ENCODE measurements at regions not wholly inside any gene's neighbourhood (a gene's known extent, or its start where the extent isn't known, plus 50 kb on each side); places are given as distances from the start of the nearest gene placed in this dataset.

- intact Hi-C loops (cut with DNase I) = no loop called here
- DNase-seq (ENCODE audit: low spot score) = no peak
These were observed 99.5 kb upstream of the FOXC1 start for GRCh38 chr6:1510239-1510638.

GRCh38 chr6:1513215-1513780 is 96.4 kb upstream of the FOXC1 start:
- intact Hi-C loops (cut with DNase I) = no loop called here
- DNase-seq (ENCODE audit: low spot score) = no peak

GRCh38 chr6:1514078-1514477 is 95.6 kb upstream of the FOXC1 start:
- intact Hi-C loops (cut with DNase I) = no loop called here

GRCh38 chr6:1515280-1515679 is 94.4 kb upstream of the FOXC1 start:
- DNase-seq (ENCODE audit: low spot score) = no peak
- intact Hi-C loops (cut with DNase I) = no loop called here

More at GRCh38 chr6:1514078-1514477, 95.6 kb upstream of the FOXC1 start:
- no peak for DNase-seq (ENCODE audit: low spot score)

GRCh38 chr6:1515781-1516180 is 93.9 kb upstream of the FOXC1 start:
- intact Hi-C loops (cut with DNase I) = no loop called here
- no peak for DNase-seq (ENCODE audit: low spot score)

- no peak for DNase-seq (ENCODE audit: low spot score)
- intact Hi-C loops (cut with DNase I) = no loop called here
These were observed 92.8 kb upstream of the FOXC1 start for GRCh38 chr6:1516742-1517520.

GRCh38 chr6:1518855-1519254 is 90.9 kb upstream of the FOXC1 start:
- no peak for DNase-seq (ENCODE audit: low spot score)
- intact Hi-C loops (cut with DNase I) = no loop called here

GRCh38 chr6:1519597-1519996 is 90.1 kb upstream of the FOXC1 start:
- no peak for DNase-seq (ENCODE audit: low spot score)
- intact Hi-C loops (cut with DNase I) = no loop called here

GRCh38 chr6:1522779-1523178 is 86.9 kb upstream of the FOXC1 start:
- intact Hi-C loops (cut with DNase I) = no loop called here

GRCh38 chr6:1524040-1524480 is 85.7 kb upstream of the FOXC1 start:
- peak; percentile 91 for DNase-seq (ENCODE audit: low spot score)
- intact Hi-C loops (cut with DNase I) = no loop called here

More at GRCh38 chr6:1522779-1523178, 86.9 kb upstream of the FOXC1 start:
- DNase-seq (ENCODE audit: low spot score) = no peak

GRCh38 chr6:1525364-1526038 is 84.2 kb upstream of the FOXC1 start:
- intact Hi-C loops (cut with DNase I) = no loop called here
- DNase-seq (ENCODE audit: low spot score) = no peak

- intact Hi-C loops (cut with DNase I) = no loop called here
- DNase-seq (ENCODE audit: low spot score) = no peak
These were observed 83.2 kb upstream of the FOXC1 start for GRCh38 chr6:1526398-1527072.

GRCh38 chr6:1527073-1527457 is 82.7 kb upstream of the FOXC1 start:
- DNase-seq (ENCODE audit: low spot score) = no peak
- intact Hi-C loops (cut with DNase I) = no loop called here

GRCh38 chr6:1535295-1535694 is 74.4 kb upstream of the FOXC1 start:
- intact Hi-C loops (cut with DNase I) = no loop called here
- no peak for DNase-seq (ENCODE audit: low spot score)

- intact Hi-C loops (cut with DNase I) = no loop called here
These were observed 72.9 kb upstream of the FOXC1 start for GRCh38 chr6:1536526-1537429.

GRCh38 chr6:1538369-1538768 is 71.3 kb upstream of the FOXC1 start:
- intact Hi-C loops (cut with DNase I) = no loop called here
- no peak for DNase-seq (ENCODE audit: low spot score)

More at GRCh38 chr6:1536526-1537429, 72.9 kb upstream of the FOXC1 start:
- no peak for DNase-seq (ENCODE audit: low spot score)

GRCh38 chr6:1538810-1539478 is 70.8 kb upstream of the FOXC1 start:
- DNase-seq (ENCODE audit: low spot score) = no peak
- intact Hi-C loops (cut with DNase I) = no loop called here

GRCh38 chr6:1540864-1541521 is 68.7 kb upstream of the FOXC1 start:
- intact Hi-C loops (cut with DNase I) = no loop called here
- no peak for DNase-seq (ENCODE audit: low spot score)

All from posterior vena cava (tissue), 2 donors.